Fibroblast of pulmonary artery (primary cell): ENCODE measurements at regions not wholly inside any gene's neighbourhood (a gene's known extent, or its start where the extent isn't known, plus 50 kb on each side); places are given as distances from the start of the nearest gene placed in this dataset.
"Not testable (repeated sequence)": the region's sequence is repeated elsewhere in the genome, so short reads cannot be mapped to it uniquely, and the experiment has no call there.

Experiments used
- DNase-seq: peaks from one replicate; pipeline ENCODE4 v3.0.0-alpha.2; 2010; ENCODE audit warnings: low read depth
- H3K4me3 ChIP-seq: replicated peaks from 2 replicates; pipeline ENCODE4 v1.5.1; 2011; ENCODE audit warnings: low read depth, mild to moderate bottlenecking, control low read depth, low read length, moderate library complexity
- TF ChIP-seq, protein P1 (sequence below): IDR thresholded peaks from 2 replicates; pipeline ENCODE4 v1.5.1; 2011; ENCODE audit warnings: mild to moderate bottlenecking, control low read depth, low read length, inconsistent platforms; ENCODE audit errors: missing control alignments

DNA sequence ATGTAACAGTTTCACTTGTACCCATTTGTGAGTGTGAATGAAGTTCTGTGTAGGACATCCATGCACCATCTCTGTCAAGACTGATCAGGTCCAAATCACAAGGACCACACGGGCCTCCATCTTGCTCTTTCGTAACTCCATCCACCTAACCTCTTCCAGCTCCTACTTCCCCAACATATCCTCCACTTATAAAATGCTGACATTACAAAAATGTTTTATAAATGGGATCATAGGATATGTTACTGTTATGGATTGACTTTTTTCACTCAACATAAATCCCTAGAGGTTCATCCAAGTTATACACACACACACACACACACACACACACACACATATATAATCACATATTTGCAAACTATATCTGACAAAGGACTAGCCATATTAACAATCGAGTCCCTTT lies 476.8 kb downstream of the ZNF516 start:
- TF ChIP-seq, protein P1, sequence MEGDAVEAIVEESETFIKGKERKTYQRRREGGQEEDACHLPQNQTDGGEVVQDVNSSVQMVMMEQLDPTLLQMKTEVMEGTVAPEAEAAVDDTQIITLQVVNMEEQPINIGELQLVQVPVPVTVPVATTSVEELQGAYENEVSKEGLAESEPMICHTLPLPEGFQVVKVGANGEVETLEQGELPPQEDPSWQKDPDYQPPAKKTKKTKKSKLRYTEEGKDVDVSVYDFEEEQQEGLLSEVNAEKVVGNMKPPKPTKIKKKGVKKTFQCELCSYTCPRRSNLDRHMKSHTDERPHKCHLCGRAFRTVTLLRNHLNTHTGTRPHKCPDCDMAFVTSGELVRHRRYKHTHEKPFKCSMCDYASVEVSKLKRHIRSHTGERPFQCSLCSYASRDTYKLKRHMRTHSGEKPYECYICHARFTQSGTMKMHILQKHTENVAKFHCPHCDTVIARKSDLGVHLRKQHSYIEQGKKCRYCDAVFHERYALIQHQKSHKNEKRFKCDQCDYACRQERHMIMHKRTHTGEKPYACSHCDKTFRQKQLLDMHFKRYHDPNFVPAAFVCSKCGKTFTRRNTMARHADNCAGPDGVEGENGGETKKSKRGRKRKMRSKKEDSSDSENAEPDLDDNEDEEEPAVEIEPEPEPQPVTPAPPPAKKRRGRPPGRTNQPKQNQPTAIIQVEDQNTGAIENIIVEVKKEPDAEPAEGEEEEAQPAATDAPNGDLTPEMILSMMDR: no peak

DNA sequence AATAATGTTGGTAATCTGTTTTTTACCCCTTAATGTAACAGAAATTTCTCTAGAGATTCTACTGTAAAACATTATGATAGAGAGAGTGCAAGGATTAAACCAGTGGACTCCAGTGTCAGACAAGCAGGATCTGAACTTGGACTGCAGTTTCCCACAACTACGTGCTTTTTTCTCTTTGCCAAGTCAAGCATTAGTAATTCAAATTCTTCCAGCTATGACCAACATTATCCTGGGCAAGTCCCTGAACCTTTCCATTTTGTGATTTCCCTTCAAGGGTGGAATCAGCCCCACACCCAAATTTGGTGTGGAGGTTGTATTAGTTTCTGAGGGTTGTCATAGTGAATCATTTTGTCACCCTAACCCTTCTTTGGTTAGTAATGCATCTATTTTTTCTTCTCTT lies 482.0 kb downstream of the ZNF516 start:
- TF ChIP-seq, protein P1: no peak
- no peak for DNase-seq
- H3K4me3 ChIP-seq: no peak overlapping the region

More for the DNA sequence above, 476.8 kb downstream of the ZNF516 start:
- H3K4me3 ChIP-seq: no peak overlapping the region
- no peak for DNase-seq

DNA sequence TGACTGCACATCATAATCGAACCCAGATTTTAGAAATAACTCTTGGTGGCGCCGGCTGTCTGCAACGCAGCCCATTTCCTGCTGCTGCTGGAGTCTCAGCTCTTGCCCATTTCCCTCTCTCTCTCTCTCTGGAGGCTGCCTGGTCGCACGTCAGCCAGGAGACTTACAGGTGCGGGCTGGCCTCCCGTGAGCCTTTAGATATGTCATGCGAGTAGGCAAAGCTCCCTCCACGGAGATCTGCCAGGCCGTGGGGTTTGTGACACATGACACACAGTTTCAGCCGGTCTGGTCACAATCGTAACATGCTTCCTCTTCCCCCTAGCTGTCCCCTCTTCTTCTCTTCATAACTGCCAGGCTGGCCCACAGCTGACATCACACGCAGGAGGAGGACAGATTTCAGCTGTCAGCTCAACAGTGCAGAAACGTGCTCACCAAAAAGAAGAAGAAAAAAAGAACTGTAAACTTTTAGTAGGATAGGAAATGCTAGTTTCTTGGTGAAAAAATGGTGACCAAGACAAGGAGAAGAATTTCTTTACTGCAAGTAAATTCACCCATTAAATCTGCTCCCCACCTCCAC lies 489.3 kb downstream of the ZNF516 start:
- H3K4me3 ChIP-seq: no peak overlapping the region
- TF ChIP-seq, protein P1: no peak
- DNase-seq: no peak

DNA sequence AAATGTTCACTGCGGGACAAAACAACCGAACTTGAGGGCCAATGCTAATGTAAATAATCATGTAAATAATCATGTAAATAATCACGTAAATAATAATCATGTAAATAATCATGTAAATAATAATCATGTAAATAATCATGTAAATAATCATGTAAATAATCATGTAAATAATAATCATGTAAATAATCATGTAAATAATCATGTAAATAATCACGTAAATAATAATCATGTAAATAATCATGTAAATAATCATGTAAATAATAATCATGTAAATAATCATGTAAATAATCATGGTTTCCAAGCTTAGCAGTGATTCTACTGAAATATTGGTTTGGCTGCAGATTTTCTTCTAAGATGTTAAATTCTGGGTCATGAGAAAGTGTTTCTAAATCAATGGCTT lies 507.1 kb downstream of the ZNF516 start:
- not testable (repeated sequence) for DNase-seq, H3K4me3 ChIP-seq

DNA sequence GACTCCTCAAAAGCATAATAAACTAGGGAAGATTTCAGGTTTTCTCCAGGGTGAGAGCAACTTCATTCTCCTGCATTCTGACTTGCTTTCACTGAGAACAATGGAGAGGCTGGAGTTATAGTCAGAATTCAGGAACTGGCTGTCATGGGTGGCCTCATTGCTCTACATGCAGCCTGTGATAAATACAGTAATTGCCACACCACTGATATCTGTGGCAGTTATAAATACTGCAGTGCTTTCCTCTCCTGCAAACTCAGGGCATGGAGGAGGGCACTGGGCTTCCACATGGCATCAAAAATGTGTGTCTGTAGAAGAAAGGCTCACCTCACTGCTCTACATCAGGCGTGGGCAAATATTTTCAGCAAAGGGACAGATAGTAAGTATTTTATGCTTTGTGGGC lies 510.2 kb downstream of the ZNF516 start:
- no peak for DNase-seq
- TF ChIP-seq, protein P1: no peak
- H3K4me3 ChIP-seq: no peak overlapping the region

DNA sequence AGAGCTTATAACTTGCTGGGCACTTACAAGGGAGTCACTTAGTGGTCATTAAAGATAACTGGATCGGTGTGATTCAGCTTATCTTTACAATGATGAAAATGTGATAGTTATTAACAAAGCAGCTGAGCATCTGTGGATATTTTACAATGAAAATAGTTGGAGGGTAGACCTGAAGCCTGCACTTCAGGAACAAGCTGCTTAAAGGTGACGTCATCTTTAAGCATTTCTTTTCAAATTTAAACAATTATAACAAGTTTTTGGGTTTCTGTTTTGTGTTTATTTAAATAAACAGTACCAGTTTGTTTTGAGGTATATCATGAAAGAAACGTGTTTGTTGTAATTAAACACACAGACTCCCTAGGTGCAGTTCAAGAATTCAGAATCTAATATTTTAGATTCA lies 513.9 kb downstream of the ZNF516 start:
- DNase-seq: no peak
- no peak overlapping the region for H3K4me3 ChIP-seq
- TF ChIP-seq, protein P1: no peak

DNA sequence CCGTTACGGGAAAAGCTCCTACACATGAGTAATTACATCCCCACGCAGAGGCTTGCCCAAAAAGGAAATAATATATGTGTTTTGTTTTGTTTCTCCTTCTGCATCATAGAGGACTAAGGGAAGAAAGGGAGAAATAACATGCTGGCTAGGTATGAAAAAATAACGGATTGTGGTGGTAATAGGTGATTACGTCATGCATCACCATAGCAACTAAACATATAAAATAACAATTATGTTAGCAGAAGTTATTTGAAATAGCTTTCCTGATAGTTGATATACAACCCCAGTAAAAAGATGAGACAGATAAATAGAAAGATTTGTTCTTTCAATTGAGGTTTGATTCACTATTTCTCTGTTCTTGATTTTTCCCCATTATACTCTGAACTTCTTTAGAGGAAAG lies 518.0 kb downstream of the ZNF516 start:
- no peak for DNase-seq
- H3K4me3 ChIP-seq: no peak overlapping the region
- TF ChIP-seq, protein P1: no peak
